GM23248 (cell line): ENCODE measurements at regions not wholly inside any gene's neighbourhood (a gene's known extent, or its start where the extent isn't known, plus 50 kb on each side); places are given as distances from the start of the nearest gene placed in this dataset.

Experiments used
- EZH2 ChIP-seq: fragments of 200-600 bp; sonication (generic); IDR thresholded peaks from 2 replicates; pipeline ENCODE4 v1.6.1; 2018; ENCODE audit warnings: antibody characterized with exemption, mild to moderate bottlenecking; ENCODE audit not compliant: insufficient read depth, poor library complexity, severe bottlenecking
- EZH2phosphoT487 ChIP-seq: fragments of 200-600 bp; sonication (generic); IDR thresholded peaks from 2 replicates; pipeline ENCODE4 v1.6.1; 2018; ENCODE audit warnings: antibody characterized with exemption, moderate library complexity, mild to moderate bottlenecking, low read depth; ENCODE audit not compliant: insufficient read depth

DNA sequence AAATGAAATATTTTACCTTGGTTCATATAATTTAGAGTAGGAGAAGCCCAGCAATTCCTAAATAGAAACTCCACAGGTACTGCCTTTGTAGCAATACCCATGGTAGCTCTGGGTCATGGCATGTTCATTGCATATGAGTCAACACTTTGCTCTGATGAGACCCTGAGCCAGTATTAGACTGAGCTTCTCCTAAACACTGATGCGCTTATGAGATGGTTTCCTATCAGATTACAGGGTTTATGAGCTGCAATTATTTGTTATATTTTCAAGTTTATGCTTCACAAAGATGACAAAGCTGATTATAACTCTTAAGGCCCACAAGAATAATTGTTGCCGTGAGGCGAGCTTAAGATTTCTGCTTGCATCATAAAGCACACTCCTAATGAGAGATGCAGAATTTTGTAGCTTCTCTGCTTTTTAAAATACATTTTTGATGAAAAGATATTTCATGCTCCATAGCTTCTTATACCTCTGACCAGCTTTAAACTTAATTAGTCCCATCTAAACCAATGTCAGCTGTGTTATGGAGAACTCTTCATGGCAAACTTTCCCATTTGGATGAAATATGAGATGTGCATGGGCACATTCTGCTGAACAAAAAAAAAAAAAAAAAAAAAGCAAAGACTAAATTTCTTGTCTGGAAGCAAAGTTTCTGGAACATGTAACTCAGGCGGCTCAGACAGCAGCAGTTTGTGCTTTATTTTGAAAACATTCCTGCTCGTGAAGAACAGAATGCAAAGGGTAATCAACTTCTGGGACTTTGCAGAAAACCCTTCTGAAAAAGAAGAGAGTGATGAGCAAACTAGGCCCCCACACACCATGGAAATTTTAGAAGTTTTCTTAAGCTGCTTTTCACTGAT is 162.6 kb downstream of the KCNE4 start:
- TF ChIP-seq EZH2 (no peak), EZH2phosphoT487 (no peak)
